K562 (cell line): ENCODE measurements at regions not wholly inside any gene's neighbourhood (a gene's known extent, or its start where the extent isn't known, plus 50 kb on each side); places are given as distances from the start of the nearest gene placed in this dataset.

Source experiments
- ATAC-seq: fragments of 200-7000 bp; cut with Tn5 transposase; 3 replicates; pipeline ENCODE4 v1.9.1; 2020; ENCODE audit warnings: moderate library complexity
- BruUV-seq: library from RNA; stranded (reverse); fragments of 400-500 nt; replicated peaks from 2 replicates; lab custom pipeline; 2021; lab: Mats Ljungman, UMichigan
- CTCF ChIA-PET: fragments of 300-600 bp; formaldehyde crosslinking; extraction: SDS; loops from one replicate; lab custom pipeline; 2021; ENCODE audit warnings: low intra/inter-chr PET ratio; lab: Yijun Ruan, JAX
- POLR2A ChIA-PET: fragments of 300-600, 350-650 bp; sonication (Branson Sonifier 250); formaldehyde crosslinking; extraction: SDS; loops from one replicate; lab custom pipeline; 2021; ENCODE audit warnings: antibody characterized with exemption, inconsistent platforms; lab: Yijun Ruan, JAX
- DNase-seq, 4 experiments: peaks; one replicate each; pipeline versions ENCODE4 v3.0.0 to v3.0.0-alpha.2; 2011 to 2018; ENCODE audit warnings: low spot score in 3 of 4, mixed read lengths in 3 of 4; ENCODE audit errors: extremely low read depth in 1 of 4
- FAIRE-seq: peaks from 2 replicates; lab custom pipeline; 2011; peaks lifted over from hg19 to GRCh38; lab: Jason Lieb, UNC
- H2AFZ ChIP-seq: 2 replicates; pipeline ENCODE4 v1.6.0; 2011; ENCODE audit warnings: low read depth, low read length, control low read depth, inconsistent platforms
- H3K27ac ChIP-seq: fragments of 200-600 bp; 3 replicates; pipeline ENCODE4 v1.8.0; 2011; ENCODE audit warnings: low read depth, mild to moderate bottlenecking, control low read depth, inconsistent platforms, low read length, moderate library complexity, mixed read lengths; ENCODE audit errors: extremely low read depth
- H3K27me3 ChIP-seq, 2 experiments: fragments of 300-600 bp in 1 of 2; 2 replicates in 1 of 2; 3 replicates in 1 of 2; pipeline versions ENCODE4 v1.6.0 to v1.8.0; 2011; ENCODE audit warnings: inconsistent platforms in 2 of 2, low read length in 2 of 2, mild to moderate bottlenecking in 1 of 2, mixed read lengths in 1 of 2, moderate library complexity in 1 of 2; ENCODE audit not compliant: control insufficient read depth in 2 of 2, insufficient read depth in 2 of 2
- H3K36me3 ChIP-seq: fragments of 300-600 bp; 3 replicates; pipeline ENCODE4 v1.8.0; 2011; ENCODE audit warnings: mild to moderate bottlenecking, low read length, inconsistent platforms; ENCODE audit not compliant: control insufficient read depth, insufficient read depth
- H3K4me1 ChIP-seq, 2 experiments: fragments of 200-600 bp in 1 of 2; replicated peaks in 1 of 2; 2 replicates in 1 of 2; 3 replicates in 1 of 2; pipeline versions ENCODE4 v1.5.1 to v1.8.0; 2011; ENCODE audit warnings: inconsistent platforms in 2 of 2, low read length in 2 of 2, mild to moderate bottlenecking in 1 of 2, mixed read lengths in 1 of 2, moderate library complexity in 1 of 2; ENCODE audit not compliant: control insufficient read depth in 2 of 2, insufficient read depth in 2 of 2
- H3K4me2 ChIP-seq: 2 replicates; pipeline ENCODE4 v1.6.1; 2011; ENCODE audit warnings: low read length, control low read depth, inconsistent platforms, mixed read lengths; ENCODE audit not compliant: insufficient read depth
- H3K4me3 ChIP-seq: fragments of 200-600 bp; sonication (generic), shearing (Covaris generic); 2 replicates; pipeline ENCODE4 v1.5.1; 2016; ENCODE audit warnings: control low read depth, inconsistent platforms
- H3K79me2 ChIP-seq: fragments of 200-600 bp; 3 replicates; pipeline ENCODE4 v1.8.0; 2011; ENCODE audit warnings: low read length, inconsistent platforms; ENCODE audit not compliant: control insufficient read depth, insufficient read depth
- H3K9ac ChIP-seq, 2 experiments: 2 replicates each; pipeline versions ENCODE4 v1.6.0 to v1.6.1; 2011; ENCODE audit warnings: low read depth in 2 of 2, low read length in 2 of 2, control low read depth in 1 of 2, inconsistent platforms in 1 of 2, mild to moderate bottlenecking in 1 of 2, mixed read lengths in 1 of 2; ENCODE audit not compliant: insufficient read depth in 1 of 2
- H3K9me1 ChIP-seq: one replicate; pipeline ENCODE4 v1.6.0; 2011; ENCODE audit warnings: inconsistent platforms, mild to moderate bottlenecking, low read length, moderate library complexity; ENCODE audit not compliant: control insufficient read depth, insufficient read depth
- H3K9me3 ChIP-seq: replicated peaks from 2 replicates; pipeline ENCODE4 v1.5.1; 2011; ENCODE audit warnings: low read depth, low read length, inconsistent platforms; ENCODE audit not compliant: control insufficient read depth, insufficient read depth
- H4K20me1 ChIP-seq: replicated peaks from 2 replicates; pipeline ENCODE4 v1.6.1; 2011; ENCODE audit warnings: low read length, inconsistent platforms, mixed read lengths; ENCODE audit not compliant: control insufficient read depth, insufficient read depth
- FOXA1 ChIP-seq: fragments of 450-650 bp; IDR thresholded peaks from 2 replicates; pipeline ENCODE4 v1.6.1; 2016; ENCODE audit warnings: mild to moderate bottlenecking, borderline replicate concordance
- PKNOX1 ChIP-seq: fragments of 450-650 bp; IDR thresholded peaks from 2 replicates; pipeline ENCODE4 v1.6.1; 2016
- POU5F1 ChIP-seq: fragments of 150-350 bp; IDR thresholded peaks from 2 replicates; pipeline ENCODE4 v1.6.1; 2014; ENCODE audit warnings: borderline replicate concordance, low read length, low read depth, mild to moderate bottlenecking; ENCODE audit not compliant: partially characterized antibody
- RHOXF2B ChIP-seq: fragments of 250-450 bp; sonication (Bioruptor Pico); conservative IDR thresholded peaks from 2 replicates; pipeline ENCODE4 v1.5.1; 2021
- SRSF3 ChIP-seq: fragments of 200-400 bp; formaldehyde crosslinking; IDR thresholded peaks from 2 replicates; pipeline ENCODE4 v1.6.1; 2016; ENCODE audit warnings: mild to moderate bottlenecking, low read length, moderate library complexity; ENCODE audit not compliant: insufficient read depth
- YBX1 ChIP-seq: fragments of 450-650 bp; IDR thresholded peaks from 2 replicates; pipeline ENCODE4 v1.7.1; 2016; ENCODE audit warnings: mild to moderate bottlenecking
- ZNF408 ChIP-seq: fragments of 250-450 bp; sonication (Bioruptor Pico); IDR thresholded peaks from 2 replicates; pipeline ENCODE4 v1.4.0; 2020; ENCODE audit warnings: low read depth, mild to moderate bottlenecking, moderate library complexity
- ZNF830 ChIP-seq: fragments of 250-450 bp; sonication (Bioruptor Pico); IDR thresholded peaks from 2 replicates; pipeline ENCODE4 v1.5.0; 2021; ENCODE audit warnings: mild to moderate bottlenecking
- WGBS: fragments of 100-300 bp; shearing (Covaris generic); methylation state at CpG from one replicate; pipeline ENCODE4 v1.1.6; 2016; ENCODE audit warnings: low coverage, mixed read lengths; ENCODE audit not compliant: insufficient coverage; ENCODE audit errors: missing lambda C conversion rate; 5-methylcytosine and 5-hydroxymethylcytosine counted together
- in situ Hi-C: fragments of 300-500 bp; cut with MboI; formaldehyde crosslinking; loops from 4 replicates; pipeline ENCODE4 v1.15.0; 2018; ENCODE audit warnings: inconsistent platforms, mixed read lengths
- intact Hi-C: fragments of 100-400 bp; cut with micrococcal nuclease; formaldehyde crosslinking; loops from 2 replicates; pipeline ENCODE4 v1.14.2; 2022
- TF ChIP-seq, protein P1 (sequence below): fragments of 450-650 bp; IDR thresholded peaks from 2 replicates; pipeline ENCODE4 v1.6.1; 2017; ENCODE audit warnings: antibody characterized with exemption, mild to moderate bottlenecking
- TF ChIP-seq, protein P2 (sequence below), 2 experiments: fragments of 450-650 bp; IDR thresholded peaks; 2 replicates each; pipeline ENCODE4 v1.6.1; 2016
- TF ChIP-seq, protein P3 (sequence below): IDR thresholded peaks from 2 replicates; pipeline ENCODE4 v1.6.1; 2012; ENCODE audit warnings: low read depth, low read length, improper control_type of control experiment, borderline replicate concordance
- TF ChIP-seq, protein P4 (sequence below): sonication (generic); IDR thresholded peaks from 2 replicates; pipeline ENCODE4 v1.6.1; 2016

GRCh38 chr6:10098756-10099528 lies 315.9 kb downstream of the TFAP2A start:
- WGBS = 4% methylated on average over 27 of the region's 27 CpGs
- in situ Hi-C loops = no loop called here
- H3K9me1 ChIP-seq = no peaks in the 10 kb centered on the region
- no peaks in the 10 kb centered on the region for H3K36me3 ChIP-seq
- H3K4me3 ChIP-seq = peak overlapping the region; percentile 17
- H3K27ac ChIP-seq = 0 out of 3 replicates have a peak overlapping the region, but pooled peaks have one; percentile 29
- no peaks in the 10 kb centered on the region for H3K27me3 ChIP-seq
- H3K9ac ChIP-seq = peak overlapping the region; percentile 52 to 69; a peak in 3 of 4 replicates
- intact Hi-C loops = no loop called here
- DNase-seq (peak in 1 of 4 experiments; percentile 66), ATAC-seq (peak; percentile 80), FAIRE-seq (no peak)
- peak overlapping the region; percentile 78 for H3K4me2 ChIP-seq
- POLR2A ChIA-PET = interaction anchor here (1.2 to 1.3 kb wide), 2 partner anchors 19 to 316 kb away, joined by 3 to 5 read pairs; partner anchors contain the start of gene TFAP2A
- no peaks in the 10 kb centered on the region for H4K20me1 ChIP-seq
- H3K4me1 ChIP-seq = peaks cover 10 to 19% of the 10 kb centered on the region in 2 experiments
- no TSS peak for BruUV-seq
- CTCF ChIA-PET = no interaction called here
- no peaks in the 10 kb centered on the region for H3K79me2 ChIP-seq
- peak overlapping the region; percentile 93 for H2AFZ ChIP-seq
- no peaks in the 10 kb centered on the region for H3K9me3 ChIP-seq
- TF ChIP-seq POU5F1 (no peak), YBX1 (no peak), SRSF3 (no peak), FOXA1 (no peak), RHOXF2B (CRISPR knock-in tag) (no peak), ZNF830 (CRISPR knock-in tag) (no peak), PKNOX1 (no peak), ZNF408 (no peak)
- TF ChIP-seq, protein P1, sequence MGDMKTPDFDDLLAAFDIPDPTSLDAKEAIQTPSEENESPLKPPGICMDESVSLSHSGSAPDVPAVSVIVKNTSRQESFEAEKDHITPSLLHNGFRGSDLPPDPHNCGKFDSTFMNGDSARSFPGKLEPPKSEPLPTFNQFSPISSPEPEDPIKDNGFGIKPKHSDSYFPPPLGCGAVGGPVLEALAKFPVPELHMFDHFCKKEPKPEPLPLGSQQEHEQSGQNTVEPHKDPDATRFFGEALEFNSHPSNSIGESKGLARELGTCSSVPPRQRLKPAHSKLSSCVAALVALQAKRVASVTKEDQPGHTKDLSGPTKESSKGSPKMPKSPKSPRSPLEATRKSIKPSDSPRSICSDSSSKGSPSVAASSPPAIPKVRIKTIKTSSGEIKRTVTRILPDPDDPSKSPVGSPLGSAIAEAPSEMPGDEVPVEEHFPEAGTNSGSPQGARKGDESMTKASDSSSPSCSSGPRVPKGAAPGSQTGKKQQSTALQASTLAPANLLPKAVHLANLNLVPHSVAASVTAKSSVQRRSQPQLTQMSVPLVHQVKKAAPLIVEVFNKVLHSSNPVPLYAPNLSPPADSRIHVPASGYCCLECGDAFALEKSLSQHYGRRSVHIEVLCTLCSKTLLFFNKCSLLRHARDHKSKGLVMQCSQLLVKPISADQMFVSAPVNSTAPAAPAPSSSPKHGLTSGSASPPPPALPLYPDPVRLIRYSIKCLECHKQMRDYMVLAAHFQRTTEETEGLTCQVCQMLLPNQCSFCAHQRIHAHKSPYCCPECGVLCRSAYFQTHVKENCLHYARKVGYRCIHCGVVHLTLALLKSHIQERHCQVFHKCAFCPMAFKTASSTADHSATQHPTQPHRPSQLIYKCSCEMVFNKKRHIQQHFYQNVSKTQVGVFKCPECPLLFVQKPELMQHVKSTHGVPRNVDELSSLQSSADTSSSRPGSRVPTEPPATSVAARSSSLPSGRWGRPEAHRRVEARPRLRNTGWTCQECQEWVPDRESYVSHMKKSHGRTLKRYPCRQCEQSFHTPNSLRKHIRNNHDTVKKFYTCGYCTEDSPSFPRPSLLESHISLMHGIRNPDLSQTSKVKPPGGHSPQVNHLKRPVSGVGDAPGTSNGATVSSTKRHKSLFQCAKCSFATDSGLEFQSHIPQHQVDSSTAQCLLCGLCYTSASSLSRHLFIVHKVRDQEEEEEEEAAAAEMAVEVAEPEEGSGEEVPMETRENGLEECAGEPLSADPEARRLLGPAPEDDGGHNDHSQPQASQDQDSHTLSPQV = peak; percentile 78
- TF ChIP-seq, protein P2, sequence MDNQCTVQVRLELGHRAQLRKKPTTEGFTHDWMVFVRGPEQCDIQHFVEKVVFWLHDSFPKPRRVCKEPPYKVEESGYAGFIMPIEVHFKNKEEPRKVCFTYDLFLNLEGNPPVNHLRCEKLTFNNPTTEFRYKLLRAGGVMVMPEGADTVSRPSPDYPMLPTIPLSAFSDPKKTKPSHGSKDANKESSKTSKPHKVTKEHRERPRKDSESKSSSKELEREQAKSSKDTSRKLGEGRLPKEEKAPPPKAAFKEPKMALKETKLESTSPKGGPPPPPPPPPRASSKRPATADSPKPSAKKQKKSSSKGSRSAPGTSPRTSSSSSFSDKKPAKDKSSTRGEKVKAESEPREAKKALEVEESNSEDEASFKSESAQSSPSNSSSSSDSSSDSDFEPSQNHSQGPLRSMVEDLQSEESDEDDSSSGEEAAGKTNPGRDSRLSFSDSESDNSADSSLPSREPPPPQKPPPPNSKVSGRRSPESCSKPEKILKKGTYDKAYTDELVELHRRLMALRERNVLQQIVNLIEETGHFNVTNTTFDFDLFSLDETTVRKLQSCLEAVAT (IDR thresholded peaks at IDR 0.05) = no peak
- TF ChIP-seq, protein P3, sequence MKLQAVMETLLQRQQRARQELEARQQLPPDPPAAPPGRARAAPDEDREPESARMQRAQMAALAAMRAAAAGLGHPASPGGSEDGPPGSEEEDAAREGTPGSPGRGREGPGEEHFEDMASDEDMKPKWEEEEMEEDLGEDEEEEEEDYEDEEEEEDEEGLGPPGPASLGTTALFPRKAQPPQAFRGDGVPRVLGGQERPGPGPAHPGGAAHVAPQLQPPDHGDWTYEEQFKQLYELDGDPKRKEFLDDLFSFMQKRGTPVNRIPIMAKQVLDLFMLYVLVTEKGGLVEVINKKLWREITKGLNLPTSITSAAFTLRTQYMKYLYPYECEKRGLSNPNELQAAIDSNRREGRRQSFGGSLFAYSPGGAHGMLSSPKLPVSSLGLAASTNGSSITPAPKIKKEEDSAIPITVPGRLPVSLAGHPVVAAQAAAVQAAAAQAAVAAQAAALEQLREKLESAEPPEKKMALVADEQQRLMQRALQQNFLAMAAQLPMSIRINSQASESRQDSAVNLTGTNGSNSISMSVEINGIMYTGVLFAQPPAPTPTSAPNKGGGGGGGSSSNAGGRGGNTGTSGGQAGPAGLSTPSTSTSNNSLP = no peak
- TF ChIP-seq, protein P4, sequence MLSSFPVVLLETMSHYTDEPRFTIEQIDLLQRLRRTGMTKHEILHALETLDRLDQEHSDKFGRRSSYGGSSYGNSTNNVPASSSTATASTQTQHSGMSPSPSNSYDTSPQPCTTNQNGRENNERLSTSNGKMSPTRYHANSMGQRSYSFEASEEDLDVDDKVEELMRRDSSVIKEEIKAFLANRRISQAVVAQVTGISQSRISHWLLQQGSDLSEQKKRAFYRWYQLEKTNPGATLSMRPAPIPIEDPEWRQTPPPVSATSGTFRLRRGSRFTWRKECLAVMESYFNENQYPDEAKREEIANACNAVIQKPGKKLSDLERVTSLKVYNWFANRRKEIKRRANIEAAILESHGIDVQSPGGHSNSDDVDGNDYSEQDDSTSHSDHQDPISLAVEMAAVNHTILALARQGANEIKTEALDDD = no peak
